Right lobe of liver (tissue), 6 donors: ENCODE measurements at regions not wholly inside any gene's neighbourhood (a gene's known extent, or its start where the extent isn't known, plus 50 kb on each side); places are given as distances from the start of the nearest gene placed in this dataset.

ENCODE experiments used
- ATAC-seq, 4 donors: fragments of 200-7000 bp; cut with Tn5 transposase; one replicate each; pipeline ENCODE4 v1.9.1; 2020; ENCODE audit warnings: mild to moderate bottlenecking in 4 of 4, moderate library complexity in 4 of 4
- DNase-seq, 3 donors: peaks; one replicate each; pipeline ENCODE4 v3.0.0-alpha.2; 2020
- H3K27ac ChIP-seq, 3 donors: fragments of 200-600 bp; one replicate each; pipeline ENCODE4 v1.8.0; 2022
- H3K27me3 ChIP-seq, 2 donors: fragments of 200-600 bp; one replicate each; pipeline ENCODE4 v1.8.0; 2022
- H3K36me3 ChIP-seq, 4 donors: fragments of 200-600 bp; sonication (generic) in 1 of 4; one replicate each; pipeline versions ENCODE4 v1.5.1 to v1.8.0; 2017 to 2022; ENCODE audit warnings: control low read depth in 1 of 4
- H3K4me1 ChIP-seq, 4 donors: fragments of 200-600 bp; sonication (generic) in 1 of 4; one replicate each; pipeline versions ENCODE4 v1.5.1 to v1.8.0; 2017 to 2022; ENCODE audit warnings: control low read depth in 1 of 4
- H3K4me3 ChIP-seq, 3 donors: fragments of 200-600 bp; one replicate each; pipeline ENCODE4 v1.8.0; 2022
- H3K9me3 ChIP-seq, 4 donors: fragments of 200-600 bp; sonication (generic) in 1 of 4; one replicate each; pipeline versions ENCODE4 v1.5.1 to v1.8.0; 2017 to 2022; ENCODE audit warnings: control low read depth in 1 of 4
- CTCF ChIP-seq, 4 donors: fragments of 200-600 bp in 3 of 4; fragments of 450-650 bp in 1 of 4; IDR thresholded peaks; one replicate each; pipeline versions ENCODE4 v1.5.1 to v1.8.0; 2016 to 2022; ENCODE audit warnings: antibody characterized with exemption in 4 of 4, mild to moderate bottlenecking in 2 of 4
- POLR2A ChIP-seq: fragments of 450-650 bp; IDR thresholded peaks from one replicate; pipeline ENCODE4 v1.6.1; 2017; ENCODE audit warnings: antibody characterized with exemption, mild to moderate bottlenecking
- WGBS: methylation state at CpG from one replicate; pipeline ENCODE4 v1.1.6; 2018; ENCODE audit warnings: low coverage, low lambda C conversion rate; ENCODE audit not compliant: insufficient coverage; ENCODE audit errors: missing lambda C conversion rate; 5-methylcytosine and 5-hydroxymethylcytosine counted together
- intact Hi-C, 2 donors: fragments of 100-400 bp; cut with DNase I; formaldehyde crosslinking; loops; one replicate each; pipeline versions ENCODE4 v1.11.2 to v1.14.1; 2022
- donor health status: DM: no; HTN: yes; CAD: no.
- donor health status: DM: no; HTN: no; CAD: no.
- donor health status: DM: no; HTN: no; CAD: no.
- donor health status: DM: no; HTN: yes; CAD: no.
- donor health status: DM: no; HTN: yes; CAD: no.

GRCh38 chr6:150766201-150766997 is 99.1 kb upstream of the MTHFD1L start:
- Histone ChIP-seq H3K4me3 (no peak overlapping the region), H3K9me3 (no peaks in the 10 kb centered on the region), H3K4me1 (no peaks in the 10 kb centered on the region), H3K27me3 (no peaks in the 10 kb centered on the region), H3K27ac (no peak overlapping the region), H3K36me3 (peaks cover 0 to 2% (median 0%) of the 10 kb centered on the region in 4 donors)
- 59% methylated on average over 7 of the region's 7 CpGs for WGBS
- ATAC-seq (no peak), DNase-seq (no peak)
- intact Hi-C loops, result no loop called here
- TF ChIP-seq POLR2A, result no peak
- TF ChIP-seq CTCF (IDR thresholded peaks at IDR 0.05), result no peak

GRCh38 chr6:150767161-150767560 is 98.3 kb upstream of the MTHFD1L start:
- intact Hi-C loops, result no loop called here
- no peaks in the 10 kb centered on the region for H3K4me1 ChIP-seq
- DNase-seq (no peak), ATAC-seq (no peak)
- H3K4me3 ChIP-seq, result no peak overlapping the region
- no peaks in the 10 kb centered on the region for H3K27me3 ChIP-seq
- no peaks in the 10 kb centered on the region for H3K9me3 ChIP-seq
- TF ChIP-seq POLR2A (no peak), CTCF (IDR thresholded peaks at IDR 0.05) (no peak)
- no peak overlapping the region for H3K27ac ChIP-seq
- 78% methylated on average over 2 of the region's 2 CpGs for WGBS
- peaks cover 0 to 2% (median 0%) of the 10 kb centered on the region in 4 donors for H3K36me3 ChIP-seq

DNA sequence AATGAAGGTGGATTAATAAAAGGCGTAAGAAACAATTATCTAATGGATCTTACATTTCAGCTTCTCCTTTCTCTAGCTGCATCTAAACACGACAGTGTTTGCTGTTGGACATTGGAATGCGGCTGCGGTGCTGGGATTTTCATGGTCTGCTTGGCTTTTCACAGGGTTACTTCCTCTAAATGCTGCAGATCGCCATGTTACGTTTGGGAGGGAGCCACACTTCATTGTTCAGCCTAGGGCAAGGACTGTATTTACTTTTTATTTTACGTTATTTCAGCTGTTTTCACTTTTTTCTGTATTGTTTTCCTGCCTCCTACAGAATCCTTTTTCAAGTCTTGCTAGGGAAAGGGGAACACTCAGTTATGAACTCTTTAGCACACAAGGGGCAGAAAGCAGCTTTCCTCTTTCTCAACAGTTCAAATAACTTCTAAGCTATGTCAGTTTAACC is 97.9 kb upstream of the MTHFD1L start:
- no peak for TF ChIP-seq CTCF (IDR thresholded peaks at IDR 0.05)
- no peak for TF ChIP-seq POLR2A
- Histone ChIP-seq H3K9me3 (no peaks in the 10 kb centered on the region), H3K36me3 (peaks cover 0 to 2% (median 0%) of the 10 kb centered on the region in 4 donors), H3K4me1 (no peaks in the 10 kb centered on the region), H3K4me3 (no peak overlapping the region), H3K27me3 (no peaks in the 10 kb centered on the region), H3K27ac (no peak overlapping the region)
- intact Hi-C loops, result no loop called here
- ATAC-seq, result peak; percentile 35 to 51 (median 38)
- 57% methylated on average over 7 of the region's 7 CpGs for WGBS
- no peak for DNase-seq

GRCh38 chr6:150770637-150771036 is 94.9 kb upstream of the MTHFD1L start:
- 90% methylated on average over 3 of the region's 3 CpGs for WGBS
- ATAC-seq, result peak in 2 of 4 donors; percentile 54 to 56

More at GRCh38 chr6:150770637-150771036, 94.9 kb upstream of the MTHFD1L start:
- Histone ChIP-seq H3K4me3 (no peak overlapping the region), H3K9me3 (peaks cover 0 to 8% (median 0%) of the 10 kb centered on the region in 4 donors), H3K36me3 (peaks cover 0 to 2% (median 0%) of the 10 kb centered on the region in 4 donors), H3K27ac (no peak overlapping the region), H3K4me1 (no peaks in the 10 kb centered on the region), H3K27me3 (no peaks in the 10 kb centered on the region)
- DNase-seq, result no peak
- TF ChIP-seq CTCF (IDR thresholded peaks at IDR 0.05), result no peak
- TF ChIP-seq POLR2A, result no peak
- intact Hi-C loops, result no loop called here
